Stomach (tissue), 8 donors: ENCODE measurements at regions not wholly inside any gene's neighbourhood (a gene's known extent, or its start where the extent isn't known, plus 50 kb on each side); places are given as distances from the start of the nearest gene placed in this dataset.

Experiments
- DNase-seq, 2 donors: peaks; one replicate each; pipeline versions ENCODE4 v3.0.0 to v3.0.0-alpha.2; 2013 to 2019
- H3K27ac ChIP-seq, 5 donors: fragments of 200-600 bp in 4 of 5; sonication (generic) in 4 of 5; one replicate each; pipeline ENCODE4 v1.5.1; 2013 to 2019; ENCODE audit warnings: mild to moderate bottlenecking in 1 of 5, moderate library complexity in 1 of 5
- H3K27me3 ChIP-seq, 3 donors: fragments of 200-600 bp; sonication (generic); one replicate each; pipeline ENCODE4 v1.5.1; 2017 to 2019; ENCODE audit warnings: mixed run types in 1 of 3
- H3K36me3 ChIP-seq, 4 donors: fragments of 200-600 bp; sonication (generic); 1 replicate in 3 of 4; 2 replicates in 1 of 4; pipeline ENCODE4 v1.5.1; 2016 to 2019
- H3K4me1 ChIP-seq, 4 donors: fragments of 200-600 bp; sonication (generic); one replicate each; pipeline ENCODE4 v1.5.1; 2016 to 2019
- H3K4me3 ChIP-seq, 4 donors: fragments of 200-600 bp; sonication (generic) in 3 of 4; one replicate each; pipeline ENCODE4 v1.5.1; 2016 to 2019; ENCODE audit warnings: mild to moderate bottlenecking in 1 of 4
- H3K9me3 ChIP-seq, 4 donors: fragments of 200-600 bp; sonication (generic); one replicate each; pipeline ENCODE4 v1.5.1; 2016 to 2019
- CTCF ChIP-seq, 7 experiments: fragments of 450-650 bp in 4 of 7; fragments of 200-600 bp in 3 of 7; sonication (generic) in 3 of 7; IDR thresholded peaks; one replicate each; pipeline ENCODE4 v1.5.1; 2016 to 2019; ENCODE audit warnings: antibody characterized with exemption in 7 of 7, control low read depth in 2 of 7, mild to moderate bottlenecking in 1 of 7
- EP300 ChIP-seq: sonication (generic); formaldehyde crosslinking; IDR thresholded peaks from one replicate; pipeline ENCODE4 v1.6.1; 2017; ENCODE audit warnings: antibody characterized with exemption
- POLR2A ChIP-seq, 4 donors: fragments of 450-650 bp; IDR thresholded peaks; one replicate each; pipeline ENCODE4 v1.6.1; 2016; ENCODE audit warnings: antibody characterized with exemption in 4 of 4, control low read depth in 2 of 4, mild to moderate bottlenecking in 1 of 4, moderate library complexity in 1 of 4
- POLR2AphosphoS5 ChIP-seq, 3 donors: sonication (generic); formaldehyde crosslinking; IDR thresholded peaks; one replicate each; pipeline ENCODE4 v1.6.1; 2016; ENCODE audit warnings: antibody characterized with exemption in 3 of 3
- WGBS, 5 donors: extraction: QIAGEN DNeasy Blood & Tissue Kit in 3 of 5; methylation state at CpG; one replicate each; pipeline versions ENCODE4 v1.1.5 to v1.1.7; 2013 to 2018; 5-methylcytosine and 5-hydroxymethylcytosine counted together
- intact Hi-C: fragments of 100-400 bp; cut with DNase I; formaldehyde crosslinking; loops from one replicate; pipeline ENCODE4 v1.15.1; 2023; ENCODE audit warnings: low total_unique reads
- donor health status: healthy with polysubstance abuse.
- donor health status: Bipolar disorder and iron deficiency.
- donor health status: healthy.

GRCh38 chr2:52995424-52995823 lies 772.2 kb upstream of the CHAC2 start:
- H3K9me3 ChIP-seq, result peaks cover 0 to 14% (median 7%) of the 10 kb centered on the region in 4 donors
- peak in 1 of 2 donors; percentile 39 for DNase-seq
- WGBS, 5 donors, result 56 to 71% (median 66%) methylated on average over 2 of the region's 2 CpGs
- TF ChIP-seq POLR2A (IDR thresholded peaks at IDR 0.05), result no peak
- no peak for TF ChIP-seq EP300
- TF ChIP-seq CTCF (IDR thresholded peaks at IDR 0.05), result no peak
- TF ChIP-seq POLR2AphosphoS5 (IDR thresholded peaks at IDR 0.05), result no peak
- H3K4me1 ChIP-seq, result no peaks in the 10 kb centered on the region
- intact Hi-C loops, result no loop called here
- no peaks in the 10 kb centered on the region for H3K36me3 ChIP-seq
- no peaks in the 10 kb centered on the region for H3K27me3 ChIP-seq
- H3K4me3 ChIP-seq, result no peak overlapping the region
- H3K27ac ChIP-seq, result no peak overlapping the region

GRCh38 chr2:52976143-52976949 lies 791.3 kb upstream of the CHAC2 start:
- H3K4me3 ChIP-seq, result no peak overlapping the region
- peak in 1 of 2 donors; percentile 33 for DNase-seq
- WGBS, 5 donors, result 45 to 50% (median 46%) methylated on average over 2 of the region's 2 CpGs
- no peaks in the 10 kb centered on the region for H3K27me3 ChIP-seq
- H3K36me3 ChIP-seq, result no peaks in the 10 kb centered on the region
- intact Hi-C loops, result loop anchor here (10.0 kb wide), 1 partner anchor 562 kb away; no protein-coding TSS in a partner anchor
- H3K9me3 ChIP-seq, result no peaks in the 10 kb centered on the region
- H3K4me1 ChIP-seq, result no peaks in the 10 kb centered on the region
- TF ChIP-seq CTCF (IDR thresholded peaks at IDR 0.05), result peak in 2 of 7 experiments; percentile 20 to 27
- no peak for TF ChIP-seq EP300
- H3K27ac ChIP-seq, result no peak overlapping the region

GRCh38 chr2:52974127-52974526 lies 793.5 kb upstream of the CHAC2 start:
- Histone ChIP-seq H3K4me1 (no peaks in the 10 kb centered on the region), H3K36me3 (no peaks in the 10 kb centered on the region), H3K4me3 (no peak overlapping the region), H3K27me3 (no peaks in the 10 kb centered on the region), H3K9me3 (no peaks in the 10 kb centered on the region), H3K27ac (no peak overlapping the region)
- DNase-seq, result no peak
- 81 to 90% (median 88%) methylated on average over 1 of the region's 1 CpG for WGBS, 5 donors
- intact Hi-C loops, result loop anchor here (10.0 kb wide), 1 partner anchor 559 kb away; no protein-coding TSS in a partner anchor
- TF ChIP-seq CTCF (IDR thresholded peaks at IDR 0.05), result no peak
- no peak for TF ChIP-seq EP300
- no peak for TF ChIP-seq POLR2AphosphoS5 (IDR thresholded peaks at IDR 0.05)
- no peak for TF ChIP-seq POLR2A (IDR thresholded peaks at IDR 0.05)

- H3K27ac ChIP-seq, result no peak overlapping the region
- H3K36me3 ChIP-seq, result no peaks in the 10 kb centered on the region
- TF ChIP-seq CTCF (IDR thresholded peaks at IDR 0.05), result no peak
- no peak for TF ChIP-seq EP300
- TF ChIP-seq POLR2A (IDR thresholded peaks at IDR 0.05), result no peak
- no peak for TF ChIP-seq POLR2AphosphoS5 (IDR thresholded peaks at IDR 0.05)
- no peaks in the 10 kb centered on the region for H3K27me3 ChIP-seq
- H3K4me3 ChIP-seq, result no peak overlapping the region
- WGBS, 5 donors, result 47 to 76% (median 71%) methylated on average over 1 of the region's 1 CpG
- H3K9me3 ChIP-seq, result no peaks in the 10 kb centered on the region
- no peaks in the 10 kb centered on the region for H3K4me1 ChIP-seq
- peak in 1 of 2 donors; percentile 21 for DNase-seq
- intact Hi-C loops, result loop anchor here (10.0 kb wide), 1 partner anchor 556 kb away; no protein-coding TSS in a partner anchor
Observed at GRCh38 chr2:52970642-52971041, 797.0 kb upstream of the CHAC2 start.
